ENCODE measurements at regions not wholly inside any gene's neighbourhood (a gene's known extent, or its start where the extent isn't known, plus 50 kb on each side); places are given as distances from the start of the nearest gene placed in this dataset.

GRCh38 chr12:30811966-30812365 is 57.2 kb upstream of the CAPRIN2 start:
- TF ChIP-seq CTCF (IDR thresholded peaks at IDR 0.05; ENCODE audit: insufficient read depth, low read length) (no peak), POLR2AphosphoS5 (IDR thresholded peaks at IDR 0.05; ENCODE audit: low read depth) (no peak), GABPA (IDR thresholded peaks at IDR 0.05; ENCODE audit: low read depth) (no peak), SPI1 (IDR thresholded peaks at IDR 0.05; ENCODE audit: borderline replicate concordance, low read depth) (no peak), REST (IDR thresholded peaks at IDR 0.05; ENCODE audit: insufficient replicate concordance, low read depth) (no peak)
